B cell (primary cell): ENCODE measurements at regions not wholly inside any gene's neighbourhood (a gene's known extent, or its start where the extent isn't known, plus 50 kb on each side); places are given as distances from the start of the nearest gene placed in this dataset.

Source experiments
- ATAC-seq: fragments of 200-7000 bp; cut with Tn5 transposase; one replicate; pipeline ENCODE4 v1.10.0; 2021; ENCODE audit warnings: low read depth, mild to moderate bottlenecking, moderate number of reproducible peaks, moderate library complexity
- CTCF ChIA-PET: fragments of 350-600 bp; sonication (Branson Sonifier 250); formaldehyde crosslinking; loops from one replicate; lab custom pipeline; 2021; ENCODE audit warnings: antibody characterized with exemption, inconsistent platforms; lab: Charles Lee
- POLR2A ChIA-PET: fragments of 350-600 bp; sonication (Branson Sonifier 250); formaldehyde crosslinking; loops from one replicate; lab custom pipeline; 2021; ENCODE audit warnings: antibody characterized with exemption; lab: Charles Lee
- DNase-seq: peaks from one replicate; pipeline ENCODE4 v3.0.0; 2013
- H2AFZ ChIP-seq: 2 replicates; pipeline ENCODE4 v1.6.1; 2012; ENCODE audit warnings: mild to moderate bottlenecking, low read depth, low read length; ENCODE audit not compliant: insufficient read depth, poor library complexity, severe bottlenecking
- H3K27ac ChIP-seq, 2 donors: 1 replicate in 1 of 2; 2 replicates in 1 of 2; pipeline ENCODE4 v1.5.1; 2012 to 2013; ENCODE audit warnings: low read length in 2 of 2, mild to moderate bottlenecking in 2 of 2, moderate library complexity in 1 of 2
- H3K27me3 ChIP-seq, 4 experiments: fragments of 200-600 bp in 1 of 4; sonication (generic) in 1 of 4; replicated peaks in 1 of 4; 1 replicate in 2 of 4; 2 replicates in 2 of 4; pipeline versions ENCODE4 v1.6.1 to v1.7.0; 2013 to 2016; ENCODE audit warnings: low read length in 3 of 4, mild to moderate bottlenecking in 2 of 4, mixed read lengths in 1 of 4, moderate library complexity in 1 of 4; ENCODE audit not compliant: insufficient read depth in 4 of 4, control insufficient read depth in 3 of 4; ENCODE audit errors: control extremely low read depth in 1 of 4
- H3K36me3 ChIP-seq, 2 experiments: replicated peaks in 1 of 2; 1 replicate in 1 of 2; 2 replicates in 1 of 2; pipeline versions ENCODE4 v1.6.1 to v1.7.1; 2013; ENCODE audit warnings: low read length in 1 of 2; ENCODE audit not compliant: insufficient read depth in 2 of 2, control insufficient read depth in 1 of 2; ENCODE audit errors: control extremely low read depth in 1 of 2, extremely low read depth in 1 of 2
- H3K4me1 ChIP-seq, 2 donors: fragments of 200-600 bp in 1 of 2; sonication (generic) in 1 of 2; 1 replicate in 1 of 2; 2 replicates in 1 of 2; pipeline versions ENCODE4 v1.5.1 to v1.6.1; 2013 to 2017; ENCODE audit warnings: low read length in 2 of 2; ENCODE audit not compliant: control insufficient read depth in 2 of 2, insufficient read depth in 2 of 2
- H3K4me2 ChIP-seq: replicated peaks from 2 replicates; pipeline ENCODE3; 2012; ENCODE audit warnings: mild to moderate bottlenecking, low read depth, low read length; ENCODE audit not compliant: poor library complexity, severe bottlenecking
- H3K4me3 ChIP-seq, 5 experiments: fragments of 200-600 bp in 1 of 5; sonication (generic) in 1 of 5; 1 replicate in 3 of 5; 2 replicates in 2 of 5; pipeline versions ENCODE4 v1.5.1 to v1.7.0; 2011 to 2016; ENCODE audit warnings: low read length in 4 of 5, mild to moderate bottlenecking in 4 of 5, low read depth in 2 of 5, control low read depth in 1 of 5, moderate library complexity in 1 of 5; ENCODE audit not compliant: insufficient read depth in 1 of 5; ENCODE audit errors: control extremely low read depth in 1 of 5, extremely low read depth in 1 of 5
- H3K79me2 ChIP-seq: fragments of 200-600 bp; sonication (generic); one replicate; pipeline ENCODE4 v1.6.0; 2016; ENCODE audit warnings: low read length; ENCODE audit not compliant: control insufficient read depth, insufficient read depth
- H3K9ac ChIP-seq: fragments of 200-600 bp; sonication (generic); 2 replicates; pipeline ENCODE4 v1.6.1; 2017; ENCODE audit warnings: mild to moderate bottlenecking, low read length, moderate library complexity
- H3K9me3 ChIP-seq, 3 donors: one replicate each; pipeline versions ENCODE4 v1.6.1 to v1.7.1; 2013; ENCODE audit warnings: low read length in 2 of 3; ENCODE audit not compliant: control insufficient read depth in 2 of 3, insufficient read depth in 1 of 3; ENCODE audit errors: control extremely low read depth in 1 of 3
- H4K20me1 ChIP-seq: 2 replicates; pipeline ENCODE4 v1.6.0; 2012; ENCODE audit warnings: mild to moderate bottlenecking, low read length; ENCODE audit not compliant: insufficient read depth, control insufficient read depth, poor library complexity, severe bottlenecking
- H3K27ac Mint-ChIP-seq: one replicate; pipeline ENCODE4 v1.8.0; 2021; ENCODE audit warnings: mixed read lengths
- H3K27me3 Mint-ChIP-seq: one replicate; pipeline ENCODE4 v1.8.0; 2021; ENCODE audit warnings: mixed read lengths
- H3K4me1 Mint-ChIP-seq: one replicate; pipeline ENCODE4 v1.8.0; 2021; ENCODE audit warnings: mixed read lengths
- H3K4me3 Mint-ChIP-seq: one replicate; pipeline ENCODE4 v1.8.0; 2021; ENCODE audit warnings: mixed read lengths
- H3K9me3 Mint-ChIP-seq: one replicate; pipeline ENCODE4 v1.8.0; 2022; ENCODE audit warnings: mixed read lengths; ENCODE audit not compliant: insufficient read depth
- EZH2 ChIP-seq: IDR thresholded peaks from 2 replicates; pipeline ENCODE4 v1.6.1; 2012; ENCODE audit warnings: borderline replicate concordance, low read depth, mild to moderate bottlenecking, moderate library complexity, low read length; ENCODE audit not compliant: insufficient read depth, poor library complexity, severe bottlenecking
- WGBS: methylation state at CpG from one replicate; pipeline ENCODE4 v1.1.5; 2013; ENCODE audit warnings: missing lambda C conversion rate; ENCODE audit not compliant: insufficient coverage; 5-methylcytosine and 5-hydroxymethylcytosine counted together
- intact Hi-C: fragments of 100-400 bp; cut with micrococcal nuclease; formaldehyde crosslinking; loops from one replicate; pipeline ENCODE4 v1.10.0; 2022
- TF ChIP-seq, protein P1 (sequence below): fragments of 200-600 bp; IDR thresholded peaks from one replicate; pipeline ENCODE4 v1.8.0; 2022; ENCODE audit warnings: antibody characterized with exemption, mild to moderate bottlenecking

DNA sequence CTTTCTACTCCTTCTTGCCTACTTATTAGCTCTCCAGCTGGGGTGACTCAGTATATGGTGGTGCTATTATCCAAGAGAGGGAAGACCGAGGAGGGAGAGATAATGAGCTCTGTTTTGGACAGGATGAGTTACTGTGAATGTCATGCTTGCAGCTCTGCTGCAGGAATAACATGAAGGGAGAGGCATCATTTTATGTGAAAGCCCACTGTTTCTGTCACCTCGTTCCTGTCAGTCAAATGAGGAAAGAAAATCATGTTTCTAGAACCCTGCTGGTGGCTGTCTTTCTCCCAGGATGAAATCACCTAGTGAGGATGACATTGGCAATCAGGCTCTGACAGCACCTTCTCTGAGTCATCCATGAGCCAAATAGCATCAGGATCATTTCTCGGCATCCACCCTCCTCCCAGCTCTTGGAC lies 1291.6 kb upstream of the AUTS2 start:
- Mint-ChIP-seq H3K4me3 (no peak overlapping the region), H3K27ac (no peak overlapping the region), H3K27me3 (no peaks in the 10 kb centered on the region), H3K9me3 (peaks cover 3% of the 10 kb centered on the region), H3K4me1 (no peaks in the 10 kb centered on the region)
- H4K20me1 ChIP-seq = no peaks in the 10 kb centered on the region
- no peak overlapping the region for H3K27ac ChIP-seq
- 81% methylated on average over 3 of the region's 3 CpGs for WGBS
- DNase-seq (no peak), ATAC-seq (no peak)
- no peak overlapping the region for H3K9ac ChIP-seq
- ChIA-PET POLR2A (no interaction called here), CTCF (no interaction called here)
- TF ChIP-seq, protein P1, sequence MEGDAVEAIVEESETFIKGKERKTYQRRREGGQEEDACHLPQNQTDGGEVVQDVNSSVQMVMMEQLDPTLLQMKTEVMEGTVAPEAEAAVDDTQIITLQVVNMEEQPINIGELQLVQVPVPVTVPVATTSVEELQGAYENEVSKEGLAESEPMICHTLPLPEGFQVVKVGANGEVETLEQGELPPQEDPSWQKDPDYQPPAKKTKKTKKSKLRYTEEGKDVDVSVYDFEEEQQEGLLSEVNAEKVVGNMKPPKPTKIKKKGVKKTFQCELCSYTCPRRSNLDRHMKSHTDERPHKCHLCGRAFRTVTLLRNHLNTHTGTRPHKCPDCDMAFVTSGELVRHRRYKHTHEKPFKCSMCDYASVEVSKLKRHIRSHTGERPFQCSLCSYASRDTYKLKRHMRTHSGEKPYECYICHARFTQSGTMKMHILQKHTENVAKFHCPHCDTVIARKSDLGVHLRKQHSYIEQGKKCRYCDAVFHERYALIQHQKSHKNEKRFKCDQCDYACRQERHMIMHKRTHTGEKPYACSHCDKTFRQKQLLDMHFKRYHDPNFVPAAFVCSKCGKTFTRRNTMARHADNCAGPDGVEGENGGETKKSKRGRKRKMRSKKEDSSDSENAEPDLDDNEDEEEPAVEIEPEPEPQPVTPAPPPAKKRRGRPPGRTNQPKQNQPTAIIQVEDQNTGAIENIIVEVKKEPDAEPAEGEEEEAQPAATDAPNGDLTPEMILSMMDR = no peak
- TF ChIP-seq EZH2 = no peak
- no peaks in the 10 kb centered on the region for H3K27me3 ChIP-seq
- no peak overlapping the region for H2AFZ ChIP-seq
- H3K4me1 ChIP-seq = no peaks in the 10 kb centered on the region
- H3K9me3 ChIP-seq = peaks cover 0 to 12% (median 0%) of the 10 kb centered on the region in 3 donors
- intact Hi-C loops = no loop called here
- no peak overlapping the region for H3K4me2 ChIP-seq
- H3K4me3 ChIP-seq = no peak overlapping the region
- no peaks in the 10 kb centered on the region for H3K36me3 ChIP-seq
- no peaks in the 10 kb centered on the region for H3K79me2 ChIP-seq

DNA sequence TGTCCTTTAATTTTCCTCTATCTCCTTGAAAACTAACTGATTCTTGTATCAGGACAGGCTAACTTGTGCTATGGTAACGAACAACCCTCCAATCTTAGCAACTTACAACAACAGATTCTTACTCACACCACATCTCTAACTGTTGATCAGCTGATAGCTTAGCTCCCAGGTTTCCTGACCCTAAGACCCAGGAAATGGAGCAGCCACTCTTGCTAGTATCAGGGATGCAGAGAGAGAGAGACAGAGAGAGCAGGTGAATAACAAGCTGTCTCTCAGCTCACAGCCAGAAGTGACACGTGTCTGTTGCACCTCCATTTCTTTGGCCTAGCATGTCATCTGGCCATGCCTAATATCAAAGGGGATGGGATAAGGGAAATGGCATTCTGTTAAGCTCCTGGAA lies 1289.0 kb upstream of the AUTS2 start:
- Histone ChIP-seq H3K36me3 (no peaks in the 10 kb centered on the region), H3K4me3 (no peak overlapping the region), H3K79me2 (no peaks in the 10 kb centered on the region), H4K20me1 (no peaks in the 10 kb centered on the region), H3K9me3 (peaks cover 0 to 14% (median 0%) of the 10 kb centered on the region in 3 donors), H3K4me1 (no peaks in the 10 kb centered on the region), H3K4me2 (no peak overlapping the region), H2AFZ (no peak overlapping the region), H3K27ac (no peak overlapping the region), H3K9ac (no peak overlapping the region), H3K27me3 (no peaks in the 10 kb centered on the region)
- ChIA-PET POLR2A (no interaction called here), CTCF (no interaction called here)
- Mint-ChIP-seq H3K27ac (no peak overlapping the region), H3K9me3 (peaks cover 3% of the 10 kb centered on the region), H3K4me1 (no peaks in the 10 kb centered on the region), H3K4me3 (no peak overlapping the region), H3K27me3 (no peaks in the 10 kb centered on the region)
- intact Hi-C loops = no loop called here
- 50% methylated on average over 1 of the region's 2 CpGs for WGBS
- DNase-seq = no peak
- TF ChIP-seq, protein P1 = no peak
- no peak for TF ChIP-seq EZH2
- no peak for ATAC-seq
